Common myeloid progenitor, CD34-positive (primary cell): ENCODE measurements at regions not wholly inside any gene's neighbourhood (a gene's known extent, or its start where the extent isn't known, plus 50 kb on each side); places are given as distances from the start of the nearest gene placed in this dataset.
"Not testable (repeated sequence)": the region's sequence is repeated elsewhere in the genome, so short reads cannot be mapped to it uniquely, and the experiment has no call there.

ENCODE experiments used
- CTCF ChIA-PET: fragments of 350-600 bp; sonication (Branson Sonifier 250); formaldehyde crosslinking; loops from one replicate; lab custom pipeline; 2021; ENCODE audit warnings: antibody characterized with exemption; lab: Charles Lee
- POLR2A ChIA-PET: fragments of 350-600 bp; sonication (Branson Sonifier 250); formaldehyde crosslinking; loops from one replicate; lab custom pipeline; 2021; ENCODE audit warnings: antibody characterized with exemption; lab: Charles Lee
- DNase-seq, 3 donors: peaks; one replicate each; pipeline versions ENCODE4 v3.0.0 to v3.0.0-alpha.2; 2013
- H3K27ac ChIP-seq, 2 experiments: 1 replicate in 1 of 2; 2 replicates in 1 of 2; pipeline ENCODE4 v1.7.0; 2013; ENCODE audit warnings: inconsistent platforms in 2 of 2, low read length in 2 of 2, mild to moderate bottlenecking in 2 of 2, low read depth in 1 of 2, moderate library complexity in 1 of 2; ENCODE audit not compliant: severe bottlenecking in 2 of 2, insufficient read depth in 1 of 2, poor library complexity in 1 of 2
- H3K27me3 ChIP-seq, 5 experiments: replicated peaks in 2 of 5; 1 replicate in 3 of 5; 2 replicates in 2 of 5; pipeline versions ENCODE4 v1.6.1 to v1.7.0; 2013; ENCODE audit warnings: low read length in 4 of 5, mild to moderate bottlenecking in 2 of 5, moderate library complexity in 2 of 5, inconsistent platforms in 1 of 5; ENCODE audit not compliant: insufficient read depth in 5 of 5, control insufficient read depth in 4 of 5
- H3K36me3 ChIP-seq, 4 experiments: 1 replicate in 2 of 4; 2 replicates in 2 of 4; pipeline versions ENCODE4 v1.6.1 to v1.7.0; 2013; ENCODE audit warnings: low read length in 3 of 4, control low read depth in 1 of 4, mild to moderate bottlenecking in 1 of 4; ENCODE audit not compliant: control insufficient read depth in 4 of 4, insufficient read depth in 4 of 4
- H3K4me1 ChIP-seq, 4 experiments: 1 replicate in 3 of 4; 2 replicates in 1 of 4; pipeline versions ENCODE4 v1.6.1 to v1.7.1; 2013; ENCODE audit warnings: low read length in 3 of 4, mild to moderate bottlenecking in 3 of 4, control low read depth in 1 of 4, inconsistent platforms in 1 of 4, moderate library complexity in 1 of 4; ENCODE audit not compliant: control insufficient read depth in 4 of 4, insufficient read depth in 4 of 4; ENCODE audit errors: control extremely low read depth in 1 of 4
- H3K4me3 ChIP-seq, 7 experiments: 1 replicate in 4 of 7; 2 replicates in 3 of 7; pipeline versions ENCODE4 v1.5.1 to v1.7.0; 2013; ENCODE audit warnings: mild to moderate bottlenecking in 7 of 7, low read length in 6 of 7, moderate library complexity in 6 of 7, inconsistent platforms in 2 of 7, low read depth in 2 of 7, control low read depth in 1 of 7; ENCODE audit not compliant: insufficient read depth in 4 of 7, control insufficient read depth in 1 of 7; ENCODE audit errors: extremely low read depth in 1 of 7
- H3K9me3 ChIP-seq, 5 experiments: 1 replicate in 4 of 5; 2 replicates in 1 of 5; pipeline versions ENCODE4 v1.6.1 to v1.7.1; 2013; ENCODE audit warnings: low read length in 4 of 5, mild to moderate bottlenecking in 2 of 5, inconsistent platforms in 1 of 5, low read depth in 1 of 5, moderate library complexity in 1 of 5; ENCODE audit not compliant: control insufficient read depth in 4 of 5, insufficient read depth in 2 of 5; ENCODE audit errors: control extremely low read depth in 1 of 5
- WGBS: methylation state at CpG from one replicate; pipeline ENCODE4 v1.1.5; 2013; ENCODE audit not compliant: insufficient coverage; 5-methylcytosine and 5-hydroxymethylcytosine counted together

DNA sequence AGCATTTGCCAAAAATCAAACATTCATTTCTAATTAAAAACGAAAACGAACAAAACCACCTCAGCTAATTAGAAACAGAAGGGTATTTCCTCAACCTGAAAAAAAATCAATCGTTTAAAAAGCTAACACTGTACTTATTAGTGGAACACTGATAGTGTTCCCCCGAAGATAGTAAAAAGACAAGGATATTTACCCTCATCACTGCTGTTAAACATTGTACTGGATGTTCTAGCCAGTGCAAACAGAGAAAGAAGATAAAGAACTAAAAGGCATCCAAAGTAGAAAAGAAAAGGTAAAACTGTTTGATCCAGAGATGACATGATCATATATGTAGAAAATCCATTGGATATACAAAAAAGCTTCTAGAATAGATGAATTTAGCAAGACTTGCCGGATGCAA, 508.3 kb downstream of the DMRTA1 start:
- Histone ChIP-seq H3K9me3 (no peaks in the 10 kb centered on the region), H3K27me3 (no peaks in the 10 kb centered on the region), H3K27ac (no peak overlapping the region), H3K4me3 (no peak overlapping the region), H3K4me1 (no peaks in the 10 kb centered on the region), H3K36me3 (no peaks in the 10 kb centered on the region)
- ChIA-PET POLR2A (no interaction called here), CTCF (no interaction called here)
- no peak for DNase-seq
- WGBS = 96% methylated on average over 3 of the region's 5 CpGs

DNA sequence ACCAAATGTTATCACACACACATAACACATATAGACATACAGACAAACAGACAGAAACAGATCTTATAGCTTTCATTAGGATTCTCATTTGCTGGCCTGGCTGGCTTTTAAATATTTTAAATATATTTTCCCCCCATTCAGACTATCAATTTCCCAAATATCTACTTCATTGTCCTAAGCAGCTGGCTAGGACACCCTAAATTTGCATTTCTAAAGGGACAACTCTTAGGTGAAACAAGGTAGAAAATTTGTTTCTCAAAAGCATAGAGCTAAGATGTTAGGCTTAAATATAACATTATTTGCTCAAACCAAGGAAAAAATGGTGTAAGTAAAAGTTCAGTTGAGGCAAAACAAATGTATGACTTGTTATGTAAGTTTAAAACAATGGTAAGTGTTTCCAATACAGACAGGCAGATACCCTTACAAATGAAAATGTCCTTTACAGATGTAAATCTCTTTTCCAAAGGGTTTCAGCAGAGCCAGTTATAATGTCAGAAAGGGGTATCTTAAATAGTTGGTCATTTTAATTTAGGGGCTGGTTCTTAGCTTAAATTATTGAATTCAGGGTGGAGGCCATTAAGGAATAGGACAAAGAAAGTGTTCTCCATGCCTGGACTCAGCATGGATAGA, 522.8 kb downstream of the DMRTA1 start:
- no peaks in the 10 kb centered on the region for H3K4me1 ChIP-seq
- H3K36me3 ChIP-seq = no peaks in the 10 kb centered on the region
- DNase-seq = no peak
- no peaks in the 10 kb centered on the region for H3K9me3 ChIP-seq
- H3K27me3 ChIP-seq = no peaks in the 10 kb centered on the region
- no peak overlapping the region for H3K4me3 ChIP-seq
- CTCF ChIA-PET = interaction anchor here (1.3 kb wide), 1 partner anchor 24 kb away, joined by 4 read pairs; no protein-coding TSS in a partner anchor
- POLR2A ChIA-PET = no interaction called here
- H3K27ac ChIP-seq = no peak overlapping the region

DNA sequence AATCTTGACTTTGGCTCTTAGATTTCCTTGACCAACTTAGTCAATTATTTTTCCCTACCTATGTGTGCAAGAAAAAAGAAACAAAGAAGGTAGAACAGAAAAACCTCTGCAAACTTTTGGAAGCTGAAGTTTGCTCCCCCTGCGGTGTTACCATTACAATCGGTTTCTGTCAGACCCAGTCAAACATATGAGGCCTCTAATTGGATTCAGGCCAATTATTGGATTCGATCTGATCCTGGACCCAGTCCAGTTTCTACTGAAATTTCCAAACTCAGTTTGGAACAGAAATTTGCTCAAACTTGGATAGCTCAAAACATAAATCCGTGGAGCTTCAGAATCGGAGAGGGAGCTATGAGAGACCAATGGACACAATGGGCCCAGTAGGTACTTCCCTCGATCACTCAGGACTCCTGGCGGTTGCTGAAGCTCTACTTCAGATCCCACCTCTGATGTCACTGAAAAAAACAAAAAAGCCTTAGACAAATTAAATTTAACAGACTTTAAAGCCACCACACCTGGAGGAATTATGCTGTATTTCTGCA, 523.9 kb downstream of the DMRTA1 start:
- no peak overlapping the region for H3K27ac ChIP-seq
- DNase-seq = no peak
- POLR2A ChIA-PET = no interaction called here
- H3K36me3 ChIP-seq = no peaks in the 10 kb centered on the region
- 84% methylated on average over 5 of the region's 7 CpGs for WGBS
- no peaks in the 10 kb centered on the region for H3K9me3 ChIP-seq
- CTCF ChIA-PET = interaction anchor here (1.3 kb wide), 1 partner anchor 23 kb away, joined by 4 read pairs; no protein-coding TSS in a partner anchor
- H3K4me1 ChIP-seq = no peaks in the 10 kb centered on the region
- H3K4me3 ChIP-seq = no peak overlapping the region
- no peaks in the 10 kb centered on the region for H3K27me3 ChIP-seq

DNA sequence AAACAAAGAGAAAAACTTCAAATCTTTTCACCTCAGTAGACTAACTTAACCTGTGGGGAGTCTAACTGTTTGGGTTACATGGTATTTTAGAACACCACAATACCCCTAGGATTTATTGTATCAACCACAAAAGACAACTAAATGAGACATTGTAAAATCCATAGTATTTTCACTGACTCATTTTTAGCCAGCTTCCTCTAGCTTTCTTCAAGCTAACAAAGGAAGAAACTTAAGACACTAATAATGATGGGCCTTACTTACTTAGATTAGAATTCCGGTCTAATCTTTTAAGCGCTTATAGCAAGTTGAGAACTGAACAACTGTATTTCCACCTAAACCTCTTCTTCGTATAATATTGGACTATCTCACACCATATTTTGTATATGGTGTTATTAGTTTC, 529.3 kb downstream of the DMRTA1 start:
- Histone ChIP-seq H3K36me3 (no peaks in the 10 kb centered on the region), H3K4me3 (no peak overlapping the region), H3K27ac (no peak overlapping the region), H3K27me3 (no peaks in the 10 kb centered on the region), H3K4me1 (no peaks in the 10 kb centered on the region), H3K9me3 (no peaks in the 10 kb centered on the region)
- DNase-seq = no peak
- no CpG with 5 or more reads among the region's 3 CpGs for WGBS
- ChIA-PET POLR2A (no interaction called here), CTCF (no interaction called here)

DNA sequence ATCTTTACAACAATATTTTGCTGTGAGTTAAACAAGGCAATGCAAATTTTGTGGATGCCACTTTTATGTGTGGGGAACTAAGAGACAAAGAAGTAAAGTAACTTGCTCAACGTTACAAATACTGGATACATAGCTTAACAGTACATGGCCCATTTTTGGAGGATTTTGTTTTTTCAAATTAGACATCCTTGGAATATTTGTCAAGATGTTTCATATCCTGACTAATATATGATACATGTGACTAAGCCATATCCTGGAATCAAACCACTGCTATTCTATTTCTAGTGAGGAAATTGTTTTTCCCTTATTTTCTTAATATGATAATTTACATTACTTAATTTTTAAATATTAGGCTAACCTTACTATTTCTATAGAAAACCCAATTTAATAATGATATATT, 529.8 kb downstream of the DMRTA1 start:
- DNase-seq = no peak
- Histone ChIP-seq H3K9me3 (no peaks in the 10 kb centered on the region), H3K4me3 (no peak overlapping the region), H3K4me1 (no peaks in the 10 kb centered on the region), H3K36me3 (no peaks in the 10 kb centered on the region), H3K27me3 (no peaks in the 10 kb centered on the region), H3K27ac (no peak overlapping the region)
- POLR2A ChIA-PET = no interaction called here
- CTCF ChIA-PET = no interaction called here
- no CpG with 5 or more reads among the region's 1 CpG for WGBS

DNA sequence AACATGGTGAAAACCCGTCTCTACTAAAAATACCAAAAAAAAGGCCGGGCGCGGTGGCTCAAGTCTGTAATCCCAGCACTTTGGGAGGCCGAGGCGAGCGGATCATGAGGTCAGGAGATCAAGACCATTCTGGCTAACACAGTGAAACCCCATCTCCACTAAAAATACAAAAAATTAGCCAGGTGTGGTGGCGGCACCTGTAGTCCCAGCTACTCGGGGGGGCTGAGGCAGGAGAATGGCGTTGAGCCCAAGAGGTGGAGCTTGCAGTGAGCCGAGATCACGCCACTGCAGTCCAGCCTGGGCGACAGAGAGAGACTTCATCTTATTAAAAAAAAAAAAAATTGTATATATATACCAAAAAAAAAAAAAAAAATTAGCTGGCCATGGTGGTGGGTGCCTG, 533.8 kb downstream of the DMRTA1 start:
- H3K9me3 ChIP-seq, H3K27ac ChIP-seq, H3K27me3 ChIP-seq, H3K36me3 ChIP-seq, DNase-seq, H3K4me3 ChIP-seq, POLR2A ChIA-PET, H3K4me1 ChIP-seq, CTCF ChIA-PET: not testable (repeated sequence)
- 100% methylated on average over 1 of the region's 13 CpGs for WGBS

DNA sequence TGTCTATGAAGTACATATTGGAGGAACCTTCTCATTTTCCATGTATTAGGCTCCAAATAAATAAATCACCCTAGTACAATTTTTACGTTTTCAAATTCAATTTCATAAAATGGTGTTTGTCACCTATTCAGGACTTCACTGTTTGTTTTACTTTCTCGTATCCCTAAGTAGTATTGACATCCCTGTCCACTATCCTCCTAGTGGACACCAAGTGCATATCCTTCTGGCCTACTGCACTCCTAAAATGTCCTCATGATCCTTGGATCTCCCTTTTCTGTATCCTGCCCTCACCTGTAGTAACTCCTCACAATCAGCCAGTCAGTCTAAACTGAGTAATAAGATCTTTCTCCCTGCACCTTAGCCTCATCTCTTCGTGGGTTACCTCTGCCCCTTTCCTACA, 539.9 kb downstream of the DMRTA1 start:
- POLR2A ChIA-PET = no interaction called here

More for the DNA sequence above, 539.9 kb downstream of the DMRTA1 start:
- CTCF ChIA-PET = no interaction called here
- no peaks in the 10 kb centered on the region for H3K4me1 ChIP-seq
- no peak for DNase-seq
- 92% methylated on average over 3 of the region's 3 CpGs for WGBS
- H3K27ac ChIP-seq = no peak overlapping the region
- no peaks in the 10 kb centered on the region for H3K36me3 ChIP-seq
- no peak overlapping the region for H3K4me3 ChIP-seq
- H3K27me3 ChIP-seq = no peaks in the 10 kb centered on the region
- H3K9me3 ChIP-seq = no peaks in the 10 kb centered on the region
